22Rv1 (cell line): ENCODE measurements at regions not wholly inside any gene's neighbourhood (a gene's known extent, or its start where the extent isn't known, plus 50 kb on each side); places are given as distances from the start of the nearest gene placed in this dataset.

Experiments
- ZFX ChIP-seq: fragments of 450-650 bp; IDR thresholded peaks from 2 replicates; pipeline ENCODE4 v1.6.1; 2017; ENCODE audit warnings: antibody characterized with exemption, borderline replicate concordance
- TF ChIP-seq, protein P1 (sequence below): fragments of 450-650 bp; IDR thresholded peaks from 2 replicates; pipeline ENCODE4 v1.5.1; 2017; ENCODE audit warnings: mild to moderate bottlenecking

GRCh38 chr2:36289731-36290130 lies 65.8 kb upstream of the CRIM1 start:
- TF ChIP-seq, protein P1, sequence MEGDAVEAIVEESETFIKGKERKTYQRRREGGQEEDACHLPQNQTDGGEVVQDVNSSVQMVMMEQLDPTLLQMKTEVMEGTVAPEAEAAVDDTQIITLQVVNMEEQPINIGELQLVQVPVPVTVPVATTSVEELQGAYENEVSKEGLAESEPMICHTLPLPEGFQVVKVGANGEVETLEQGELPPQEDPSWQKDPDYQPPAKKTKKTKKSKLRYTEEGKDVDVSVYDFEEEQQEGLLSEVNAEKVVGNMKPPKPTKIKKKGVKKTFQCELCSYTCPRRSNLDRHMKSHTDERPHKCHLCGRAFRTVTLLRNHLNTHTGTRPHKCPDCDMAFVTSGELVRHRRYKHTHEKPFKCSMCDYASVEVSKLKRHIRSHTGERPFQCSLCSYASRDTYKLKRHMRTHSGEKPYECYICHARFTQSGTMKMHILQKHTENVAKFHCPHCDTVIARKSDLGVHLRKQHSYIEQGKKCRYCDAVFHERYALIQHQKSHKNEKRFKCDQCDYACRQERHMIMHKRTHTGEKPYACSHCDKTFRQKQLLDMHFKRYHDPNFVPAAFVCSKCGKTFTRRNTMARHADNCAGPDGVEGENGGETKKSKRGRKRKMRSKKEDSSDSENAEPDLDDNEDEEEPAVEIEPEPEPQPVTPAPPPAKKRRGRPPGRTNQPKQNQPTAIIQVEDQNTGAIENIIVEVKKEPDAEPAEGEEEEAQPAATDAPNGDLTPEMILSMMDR, result no peak
- no peak for TF ChIP-seq ZFX
